ENCODE measurements at regions not wholly inside any gene's neighbourhood (a gene's known extent, or its start where the extent isn't known, plus 50 kb on each side); places are given as distances from the start of the nearest gene placed in this dataset.

- H3K9me2 ChIP-seq (ENCODE audit: insufficient read depth), result no peaks in the 10 kb centered on the region; the same call in 1 of the 2 replicates
- H3K36me3 Mint-ChIP-seq (ENCODE audit: low read depth), result no peaks in the 10 kb centered on the region
- ATAC-seq (no peak), DNase-seq (ENCODE audit: low spot score) (no peak)
- no peaks in the 10 kb centered on the region for H4K20me1 ChIP-seq (replicated peaks; ENCODE audit: insufficient read depth)
- H3F3A ChIP-seq (replicated peaks; ENCODE audit: low read depth), result no peaks in the 10 kb centered on the region
- H3K27ac ChIP-seq (ENCODE audit: low read depth), result no peak overlapping the region
- no peaks in the 10 kb centered on the region for H3K9me3 Mint-ChIP-seq
- no peak overlapping the region for H3K4me3 ChIP-seq
- no peak overlapping the region for H2AFZ ChIP-seq
- TF ChIP-seq ZNF331 (CRISPR knock-in tag; IDR thresholded peaks at IDR 0.05; ENCODE audit: low read depth), result no peak
- no peak for TF ChIP-seq ZNF462 (CRISPR knock-in tag; IDR thresholded peaks at IDR 0.05)
- no peak for TF ChIP-seq POLR2AphosphoS5 (IDR thresholded peaks at IDR 0.05; ENCODE audit: low read depth)
- no peak for TF ChIP-seq ZNF114 (CRISPR knock-in tag; IDR thresholded peaks at IDR 0.05)
- TF ChIP-seq EZH2phosphoT487 (IDR thresholded peaks at IDR 0.05; ENCODE audit: unreplicated experiment), result no peak
- TF ChIP-seq JUNB (IDR thresholded peaks at IDR 0.05; ENCODE audit: unreplicated experiment), result no peak
- no peak for TF ChIP-seq EZH2 (IDR thresholded peaks at IDR 0.05; ENCODE audit: low read depth, unreplicated experiment)
- TF ChIP-seq STAT1 (IDR thresholded peaks at IDR 0.05; ENCODE audit: unreplicated experiment), result no peak
- no peaks in the 10 kb centered on the region for H3K27me3 ChIP-seq (ENCODE audit: insufficient read depth)
- H3K79me2 ChIP-seq (replicated peaks; ENCODE audit: insufficient read depth), result no peaks in the 10 kb centered on the region
- H3K27ac Mint-ChIP-seq, result no peak overlapping the region
- peaks cover 4% of the 10 kb centered on the region for H3K27me3 Mint-ChIP-seq (ENCODE audit: insufficient read depth, low read depth, poor library complexity)
- no peaks in the 10 kb centered on the region for H3K36me3 ChIP-seq (ENCODE audit: insufficient read depth)
- H3K4me2 ChIP-seq, result no peak overlapping the region
- no peaks in the 10 kb centered on the region for H3K4me1 Mint-ChIP-seq
- no peaks in the 10 kb centered on the region for H3K4me1 ChIP-seq (ENCODE audit: insufficient read depth)
- H3K4me3 Mint-ChIP-seq, result no peak overlapping the region
Measured at GRCh38 chr17:5635949-5636348, 51.6 kb upstream of the NLRP1 start.

GRCh38 chr17:5638596-5638995 is 54.3 kb upstream of the NLRP1 start:
- H3F3A ChIP-seq (replicated peaks; ENCODE audit: low read depth), result no peaks in the 10 kb centered on the region
- no peak overlapping the region for H3K4me2 ChIP-seq
- DNase-seq (ENCODE audit: low spot score) (no peak), ATAC-seq (no peak)
- H3K4me3 ChIP-seq, result no peak overlapping the region
- no peak overlapping the region for H3K27ac Mint-ChIP-seq
- H3K36me3 ChIP-seq (ENCODE audit: insufficient read depth), result no peaks in the 10 kb centered on the region
- peaks cover 3% of the 10 kb centered on the region; the same call in 1 of the 2 replicates for H3K9me2 ChIP-seq (ENCODE audit: insufficient read depth)
- H3K27ac ChIP-seq (ENCODE audit: low read depth), result no peak overlapping the region
- H2AFZ ChIP-seq, result no peak overlapping the region
- H3K27me3 Mint-ChIP-seq (ENCODE audit: insufficient read depth, low read depth, poor library complexity), result peaks cover 4% of the 10 kb centered on the region
- H3K4me1 ChIP-seq (ENCODE audit: insufficient read depth), result no peaks in the 10 kb centered on the region
- H3K4me3 Mint-ChIP-seq, result no peak overlapping the region
- H3K27me3 ChIP-seq (ENCODE audit: insufficient read depth), result no peaks in the 10 kb centered on the region
- H4K20me1 ChIP-seq (replicated peaks; ENCODE audit: insufficient read depth), result no peaks in the 10 kb centered on the region
- H3K4me1 Mint-ChIP-seq, result no peaks in the 10 kb centered on the region
- H3K36me3 Mint-ChIP-seq (ENCODE audit: low read depth), result no peaks in the 10 kb centered on the region
- H3K79me2 ChIP-seq (replicated peaks; ENCODE audit: insufficient read depth), result no peaks in the 10 kb centered on the region
- H3K9me3 Mint-ChIP-seq, result no peaks in the 10 kb centered on the region
- TF ChIP-seq POLR2AphosphoS5 (IDR thresholded peaks at IDR 0.05; ENCODE audit: low read depth), result no peak
- no peak for TF ChIP-seq EZH2phosphoT487 (IDR thresholded peaks at IDR 0.05; ENCODE audit: unreplicated experiment)
- no peak for TF ChIP-seq CREB1 (CRISPR knock-in tag; IDR thresholded peaks at IDR 0.05; ENCODE audit: low read depth)
- TF ChIP-seq REST (IDR thresholded peaks at IDR 0.05; ENCODE audit: unreplicated experiment), result no peak
- TF ChIP-seq CTCF (conservative IDR thresholded peaks at IDR 0.05; ENCODE audit: low read depth in 2 of 2), result no peak
- no peak for TF ChIP-seq NANOG (IDR thresholded peaks at IDR 0.05; ENCODE audit: borderline replicate concordance)
- TF ChIP-seq JUNB (IDR thresholded peaks at IDR 0.05; ENCODE audit: unreplicated experiment), result no peak
